ENCODE measurements at regions not wholly inside any gene's neighbourhood (a gene's known extent, or its start where the extent isn't known, plus 50 kb on each side); places are given as distances from the start of the nearest gene placed in this dataset.

DNA sequence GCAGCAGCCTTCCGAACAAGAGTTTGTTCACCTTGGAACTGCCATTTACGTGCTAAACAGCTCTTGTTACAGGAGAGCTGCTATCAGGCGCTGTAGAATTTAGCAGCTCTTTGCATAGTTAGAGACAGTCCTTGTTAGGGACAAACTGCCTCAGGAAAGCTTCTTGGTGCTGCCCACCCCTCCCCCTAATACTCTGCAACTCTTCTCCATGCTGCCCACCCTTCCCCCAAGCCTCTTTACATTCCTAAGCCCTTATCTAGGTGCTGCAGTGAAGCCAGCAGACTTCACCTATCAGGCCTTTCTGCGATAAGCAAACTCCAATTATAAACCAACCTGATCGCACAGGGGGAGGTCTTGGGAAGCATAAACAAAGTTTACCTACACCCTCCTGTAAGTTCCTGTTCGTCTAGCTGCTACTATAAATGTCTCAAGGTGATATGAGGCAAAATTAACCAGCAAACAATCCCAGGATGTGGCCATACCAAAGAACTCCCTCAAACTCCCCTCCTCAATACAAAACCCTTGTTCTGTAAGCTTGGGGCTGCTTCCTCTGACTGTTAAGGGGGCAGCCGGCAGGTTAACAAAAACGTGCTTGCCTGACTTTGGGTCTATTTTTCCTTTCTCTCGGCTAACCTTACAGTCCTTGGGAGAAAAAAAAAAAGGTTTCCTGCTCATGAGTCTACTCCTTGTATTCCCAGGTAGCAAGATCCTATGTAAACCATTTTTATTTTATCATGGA, 74.0 kb upstream of the GC start:
- H3K4me3 ChIP-seq (ENCODE audit: low read length) = no peak overlapping the region
- no peaks in the 10 kb centered on the region; the same call in 1 of the 2 replicates for H3K36me3 ChIP-seq (ENCODE audit: low read depth, low read length)
- no peaks in the 10 kb centered on the region for H3K9me2 ChIP-seq (replicated peaks; ENCODE audit: low read length)
- peaks cover 32% of the 10 kb centered on the region for H3K9me3 ChIP-seq (ENCODE audit: low read length)
- ATAC-seq (no peak), DNase-seq (no peak)
- no peak overlapping the region for H3K4me2 ChIP-seq (ENCODE audit: low read length)
- H4K20me1 ChIP-seq (ENCODE audit: low read length) = no peaks in the 10 kb centered on the region
- no peak for TF ChIP-seq EZH2phosphoT487 (IDR thresholded peaks at IDR 0.05; ENCODE audit: borderline replicate concordance, low read length)
- no peak for TF ChIP-seq CTCF (conservative IDR thresholded peaks at IDR 0.05; ENCODE audit: low read depth, low read length)
- no peak overlapping the region for H3K27ac ChIP-seq (ENCODE audit: low read length)
- ChIA-PET CTCF (no interaction called here), POLR2A (ENCODE audit: unreplicated experiment) (no interaction called here)
- no peaks in the 10 kb centered on the region for H3K27me3 ChIP-seq (ENCODE audit: low read length)
- no peaks in the 10 kb centered on the region for H3K4me1 ChIP-seq (ENCODE audit: insufficient read depth, low read length)
- H3K9ac ChIP-seq (ENCODE audit: low read length) = no peak overlapping the region
- no peaks in the 10 kb centered on the region for H3K79me2 ChIP-seq (ENCODE audit: low read length)
- no peak overlapping the region for H2AFZ ChIP-seq (ENCODE audit: low read length)
- no TSS peak for BruUV-seq (replicated peaks)
- no peaks in the 10 kb centered on the region for H3F3A ChIP-seq (ENCODE audit: low read length, unreplicated experiment)
- intact Hi-C loops (cut with micrococcal nuclease) = no loop called here

DNA sequence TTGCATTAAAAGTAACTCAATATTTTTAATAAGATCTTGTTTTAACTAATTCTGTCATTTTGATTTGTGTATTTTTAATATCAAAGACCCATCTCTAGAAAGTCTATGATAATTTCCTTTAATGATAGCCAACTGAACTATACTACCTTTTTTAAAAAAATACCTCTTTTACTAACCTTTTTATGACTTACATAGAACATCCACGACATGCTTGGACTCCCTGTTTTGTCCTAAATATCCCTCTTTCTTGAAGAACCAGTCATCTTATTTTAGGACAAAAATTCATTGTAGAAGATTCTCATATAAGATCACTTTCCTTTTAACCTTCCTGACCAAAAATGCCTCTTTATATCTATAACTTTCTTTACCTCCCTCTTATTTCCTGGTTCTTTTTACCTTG, 76.8 kb upstream of the GC start:
- H3K9me2 ChIP-seq (replicated peaks; ENCODE audit: low read length) = no peaks in the 10 kb centered on the region
- intact Hi-C loops (cut with micrococcal nuclease) = no loop called here
- no peak overlapping the region for H2AFZ ChIP-seq (ENCODE audit: low read length)
- no peaks in the 10 kb centered on the region for H3K27me3 ChIP-seq (ENCODE audit: low read length)
- no peaks in the 10 kb centered on the region for H3K79me2 ChIP-seq (ENCODE audit: low read length)
- TF ChIP-seq EZH2phosphoT487 (IDR thresholded peaks at IDR 0.05; ENCODE audit: borderline replicate concordance, low read length) (no peak), CTCF (conservative IDR thresholded peaks at IDR 0.05; ENCODE audit: low read depth, low read length) (no peak), EZH2 (IDR thresholded peaks at IDR 0.05; ENCODE audit: low read length, unreplicated experiment) (no peak)
- H3K9me3 ChIP-seq (ENCODE audit: low read length) = peaks cover 51% of the 10 kb centered on the region
- DNase-seq (peak; percentile 48), ATAC-seq (no peak)
- H4K20me1 ChIP-seq (ENCODE audit: low read length) = no peaks in the 10 kb centered on the region
- H3K36me3 ChIP-seq (ENCODE audit: low read depth, low read length) = no peaks in the 10 kb centered on the region; the same call in 1 of the 2 replicates
- H3K4me3 ChIP-seq (ENCODE audit: low read length) = no peak overlapping the region
- POLR2A ChIA-PET (ENCODE audit: unreplicated experiment) = no interaction called here
- no peak overlapping the region for H3K27ac ChIP-seq (ENCODE audit: low read length)
- CTCF ChIA-PET = no interaction called here
- no peak overlapping the region for H3K4me2 ChIP-seq (ENCODE audit: low read length)
- no peak overlapping the region for H3K9ac ChIP-seq (ENCODE audit: low read length)
- no TSS peak for BruUV-seq (replicated peaks)
- H3F3A ChIP-seq (ENCODE audit: low read length, unreplicated experiment) = no peaks in the 10 kb centered on the region
- H3K4me1 ChIP-seq (ENCODE audit: insufficient read depth, low read length) = no peaks in the 10 kb centered on the region

- Histone ChIP-seq H3K9me2 (replicated peaks; ENCODE audit: low read length) (no peaks in the 10 kb centered on the region), H3K9ac (ENCODE audit: low read length) (no peak overlapping the region), H3K79me2 (ENCODE audit: low read length) (no peaks in the 10 kb centered on the region), H3K9me3 (ENCODE audit: low read length) (peaks cover 51% of the 10 kb centered on the region), H3K27ac (ENCODE audit: low read length) (no peak overlapping the region), H2AFZ (ENCODE audit: low read length) (no peak overlapping the region), H3K4me1 (ENCODE audit: insufficient read depth, low read length) (no peaks in the 10 kb centered on the region), H3K4me3 (ENCODE audit: low read length) (no peak overlapping the region), H3K36me3 (ENCODE audit: low read depth, low read length) (no peaks in the 10 kb centered on the region; the same call in 1 of the 2 replicates), H3K27me3 (ENCODE audit: low read length) (no peaks in the 10 kb centered on the region), H3K4me2 (ENCODE audit: low read length) (no peak overlapping the region), H4K20me1 (ENCODE audit: low read length) (no peaks in the 10 kb centered on the region), H3F3A (ENCODE audit: low read length, unreplicated experiment) (no peaks in the 10 kb centered on the region)
- no TSS peak for BruUV-seq (replicated peaks)
- POLR2A ChIA-PET (ENCODE audit: unreplicated experiment) = no interaction called here
- ATAC-seq (no peak), DNase-seq (no peak)
- intact Hi-C loops (cut with micrococcal nuclease) = no loop called here
- CTCF ChIA-PET = interaction anchor here (0.6 kb wide), 1 partner anchor 658 kb away, joined by 6 read pairs; no protein-coding TSS in a partner anchor
- TF ChIP-seq EZH2 (IDR thresholded peaks at IDR 0.05; ENCODE audit: low read length, unreplicated experiment) (no peak), CTCF (conservative IDR thresholded peaks at IDR 0.05; ENCODE audit: low read depth, low read length) (no peak), EZH2phosphoT487 (IDR thresholded peaks at IDR 0.05; ENCODE audit: borderline replicate concordance, low read length) (no peak)
Measured at GRCh38 chr4:71862315-71862714, 78.4 kb upstream of the GC start.
